Stimulated activated CD8-positive, alpha-beta memory T cell treated with anti-CD3 and anti-CD28 coated beads, Interleukin-2, amount 100 ng/mL, for 48 hours (primary cell): ENCODE measurements at regions not wholly inside any gene's neighbourhood (a gene's known extent, or its start where the extent isn't known, plus 50 kb on each side); places are given as distances from the start of the nearest gene placed in this dataset.

Source experiments
- DNase-seq, 2 donors: peaks; one replicate each; pipeline ENCODE4 v3.0.0-alpha.2; 2020; ENCODE audit warnings: low read depth in 2 of 2

DNA sequence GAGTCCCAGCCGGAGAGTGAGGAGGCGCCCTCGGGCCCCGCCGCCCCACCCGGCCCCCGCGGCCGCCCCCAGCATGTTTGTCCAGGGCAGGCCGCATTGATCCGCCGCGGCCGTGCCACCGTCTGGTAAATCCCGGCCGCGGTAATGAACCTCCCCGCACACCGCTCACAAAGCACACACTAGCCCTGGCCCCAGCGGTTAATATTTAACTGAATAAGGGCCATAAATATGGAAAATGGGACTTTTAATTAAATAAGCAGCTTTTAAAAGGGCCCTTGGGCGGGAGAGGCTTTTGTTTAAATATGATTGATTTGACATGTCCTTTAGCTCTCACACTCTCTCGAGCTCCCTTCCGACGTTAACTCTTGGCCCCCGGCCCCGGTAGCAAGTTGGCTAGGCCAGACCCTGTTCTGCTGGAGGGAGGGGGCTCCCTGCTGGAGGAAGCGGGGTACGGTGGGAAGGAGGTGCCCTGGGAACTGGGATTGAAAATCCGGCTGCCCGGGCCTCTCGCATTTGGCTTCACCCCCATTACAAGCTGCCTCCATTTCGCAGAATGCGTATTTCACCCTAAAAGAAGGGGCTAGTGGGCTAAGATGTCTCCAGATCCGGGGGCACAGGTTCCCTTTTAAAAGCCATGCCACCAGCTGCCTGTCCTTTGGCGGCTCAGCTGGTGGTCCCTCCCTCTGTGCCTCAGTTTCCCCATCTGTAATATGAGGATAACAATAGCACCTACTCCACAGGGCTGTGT, 199.8 kb downstream of the RBM19 start:
- DNase-seq = no peak

DNA sequence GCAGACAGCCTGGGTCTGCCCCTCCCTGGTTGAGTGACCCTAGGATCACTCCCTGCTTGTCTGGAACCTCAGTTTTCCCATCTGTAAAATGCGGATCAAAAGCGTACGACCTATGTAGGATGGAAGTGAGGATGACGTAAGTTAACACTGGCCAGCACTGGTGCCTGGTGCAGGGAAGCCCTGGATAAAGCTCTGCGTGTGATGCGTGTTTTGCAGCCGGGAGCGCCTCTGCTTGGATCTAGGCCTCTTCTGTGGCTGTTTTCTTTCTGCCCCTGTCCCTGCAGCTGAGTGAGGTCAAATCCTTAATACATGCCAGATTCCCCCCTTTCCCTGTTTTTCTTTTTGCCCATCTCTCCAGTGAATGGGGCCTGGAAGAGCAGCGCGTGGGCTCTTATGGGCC, 201.5 kb downstream of the RBM19 start:
- DNase-seq = no peak

GRCh38 chr12:113762882-113763816, 203.0 kb downstream of the RBM19 start:
- no peak for DNase-seq

- DNase-seq = no peak
Measured at GRCh38 chr12:113762155-113762881, 203.8 kb downstream of the RBM19 start.

GRCh38 chr12:113759135-113759534, 207.0 kb downstream of the RBM19 start:
- no peak for DNase-seq

GRCh38 chr12:113758165-113758924, 207.8 kb downstream of the RBM19 start:
- DNase-seq = no peak

- DNase-seq = no peak
Measured at GRCh38 chr12:113757221-113758002, 208.7 kb downstream of the RBM19 start.

DNA sequence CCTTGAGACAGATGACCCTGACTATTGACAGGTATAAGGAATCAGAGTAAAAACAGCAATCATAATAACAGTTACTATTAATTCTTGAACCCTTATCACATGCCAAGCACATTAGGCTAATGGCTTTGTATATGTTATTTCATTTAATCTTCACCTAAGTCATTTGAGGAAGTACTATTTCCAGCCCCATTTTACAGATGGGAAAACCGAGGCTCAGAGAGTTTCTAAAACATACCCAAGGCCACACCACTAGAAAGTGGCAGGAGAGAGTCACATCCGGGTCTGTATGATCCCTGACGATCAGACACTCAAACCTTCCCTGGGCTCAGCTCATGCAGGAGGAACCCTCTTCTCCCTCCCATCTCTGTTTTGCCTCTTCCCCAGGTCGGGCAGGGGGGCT, 209.5 kb downstream of the RBM19 start:
- DNase-seq = no peak

GRCh38 chr12:113755098-113755497, 211.0 kb downstream of the RBM19 start:
- no peak for DNase-seq

DNA sequence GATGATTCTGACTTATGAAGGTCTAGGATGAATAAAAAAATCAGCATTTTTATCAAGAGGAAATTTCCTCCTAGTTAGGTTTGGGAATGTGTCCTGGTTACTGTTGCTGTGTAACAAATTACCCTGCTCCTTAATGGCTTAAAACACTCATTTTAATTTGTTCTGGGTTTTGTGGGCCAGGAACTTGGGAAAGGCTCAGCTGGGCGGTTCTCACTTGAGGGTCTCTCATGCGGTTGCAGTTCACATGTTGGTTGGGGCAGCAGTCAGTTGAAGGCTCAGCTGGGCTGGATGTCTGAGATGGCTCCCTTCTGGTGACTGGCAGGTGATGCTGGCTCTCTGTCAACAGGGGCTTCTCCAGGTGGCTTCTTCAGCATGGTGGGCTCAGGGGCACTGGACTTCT, 214.6 kb downstream of the RBM19 start:
- no peak for DNase-seq

GRCh38 chr12:113749433-113749815, 216.7 kb downstream of the RBM19 start:
- no peak for DNase-seq

GRCh38 chr12:113748707-113749432, 217.3 kb downstream of the RBM19 start:
- no peak for DNase-seq

GRCh38 chr12:113747017-113747416, 219.1 kb downstream of the RBM19 start:
- no peak for DNase-seq

DNA sequence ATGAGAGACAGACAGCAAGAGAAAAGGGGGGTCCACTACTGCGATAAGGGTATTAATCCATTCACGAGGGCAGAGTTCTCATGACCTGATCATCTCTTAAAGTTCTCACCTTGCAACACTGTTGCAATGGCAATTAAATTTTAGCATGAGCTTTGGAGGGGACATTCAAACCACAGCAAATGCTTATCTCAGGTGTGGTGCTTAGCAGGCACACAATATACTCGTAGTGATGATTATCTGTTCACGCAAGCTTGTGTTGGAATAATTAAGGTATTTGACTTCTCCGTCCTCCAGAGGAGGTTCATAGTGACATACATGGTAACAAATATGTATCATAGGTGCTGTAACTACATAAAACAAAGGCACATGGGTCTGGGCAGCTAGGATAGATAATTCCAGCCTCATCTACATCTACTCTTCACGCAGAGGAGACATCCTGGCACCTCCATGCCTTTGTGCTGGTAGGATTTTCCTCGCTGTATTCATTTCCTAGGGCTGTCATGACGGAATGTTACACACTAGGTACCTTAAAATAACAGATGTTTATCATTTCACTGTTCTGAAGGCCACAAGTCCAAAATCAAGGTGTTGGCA, 221.2 kb downstream of the RBM19 start:
- DNase-seq = no peak

DNA sequence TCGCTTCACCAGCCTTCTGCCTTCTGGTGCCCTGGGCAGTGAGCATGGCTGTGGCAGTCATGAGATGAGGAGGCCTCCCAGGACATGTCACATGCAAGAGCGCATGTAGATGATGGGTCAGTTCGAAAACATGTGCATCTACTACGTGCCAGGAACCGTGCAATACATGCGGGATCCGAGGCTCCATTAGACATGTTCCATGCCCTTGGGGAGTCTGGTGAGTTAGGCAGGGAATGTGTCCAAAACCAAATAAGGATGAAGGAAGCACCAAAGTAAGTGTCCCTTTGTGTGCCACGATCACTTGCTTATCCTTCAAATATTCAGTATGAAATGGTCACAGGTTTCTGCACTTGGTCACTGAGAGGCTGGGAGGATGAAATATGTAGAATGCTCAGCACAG, 223.3 kb downstream of the RBM19 start:
- DNase-seq = no peak

- DNase-seq = no peak
Measured at GRCh38 chr12:113740699-113741098, 225.4 kb downstream of the RBM19 start.

DNA sequence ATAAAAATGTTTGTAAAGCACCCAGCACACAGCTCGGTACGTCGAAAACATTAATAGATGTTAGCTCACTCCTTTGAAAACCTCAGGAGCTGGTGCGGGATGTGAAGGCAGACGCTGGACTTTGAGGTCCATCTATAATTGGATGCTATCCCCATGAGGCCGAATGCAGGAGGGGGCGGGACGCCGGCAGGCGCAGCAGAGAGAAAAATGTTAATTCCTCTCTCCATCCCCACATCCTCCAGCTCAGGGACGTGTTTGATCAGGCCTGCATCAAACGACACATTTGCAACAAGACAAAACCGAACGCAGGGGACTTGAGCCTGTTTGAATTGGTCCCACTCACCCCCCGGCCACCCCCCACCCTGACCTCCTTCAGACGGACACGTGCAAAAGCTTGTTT, 231.0 kb downstream of the RBM19 start:
- no peak for DNase-seq

DNA sequence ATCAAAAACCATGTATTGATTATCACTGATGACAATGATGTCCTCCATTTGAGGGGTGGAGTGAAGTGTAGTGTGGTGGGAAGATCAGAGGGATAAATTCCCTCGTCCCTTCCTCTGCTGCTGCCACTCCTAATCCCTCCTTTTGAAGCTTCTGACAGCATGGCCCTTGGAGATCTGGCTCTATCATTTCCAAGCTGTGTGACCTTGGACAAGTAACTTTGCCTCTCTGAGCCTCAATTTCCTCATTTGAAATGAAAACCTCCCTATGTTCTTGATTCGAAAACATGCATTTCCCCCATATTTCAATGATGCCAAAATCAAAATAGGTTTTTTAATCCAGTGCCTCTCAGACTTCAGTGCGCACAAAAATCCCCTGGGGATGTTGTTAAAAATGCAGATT, 231.6 kb downstream of the RBM19 start:
- DNase-seq = no peak

- no peak for DNase-seq
Measured at GRCh38 chr12:113732916-113733315, 233.2 kb downstream of the RBM19 start.

GRCh38 chr12:113727651-113728061, 238.5 kb downstream of the RBM19 start:
- no peak for DNase-seq
